Colon (tissue), 2 donors: ENCODE measurements at regions not wholly inside any gene's neighbourhood (a gene's known extent, or its start where the extent isn't known, plus 50 kb on each side); places are given as distances from the start of the nearest gene placed in this dataset.

Experiments
- FAIRE-seq: peaks from 2 replicates; lab custom pipeline; 2012; peaks lifted over from hg19 to GRCh38; lab: Jason Lieb, UNC
- donor health status: control.
- donor health status: control.

- FAIRE-seq = no peak
Observed at GRCh38 chrX:11952176-11952720, 186.0 kb upstream of the FRMPD4 start.

GRCh38 chrX:11953615-11954014, 184.7 kb upstream of the FRMPD4 start:
- FAIRE-seq = no peak

GRCh38 chrX:11954176-11954575, 184.1 kb upstream of the FRMPD4 start:
- FAIRE-seq = no peak

- FAIRE-seq = no peak
Observed at GRCh38 chrX:11960031-11960430, 178.2 kb upstream of the FRMPD4 start.

- FAIRE-seq = no peak
Observed at GRCh38 chrX:11965436-11965835, 172.8 kb upstream of the FRMPD4 start.

GRCh38 chrX:11967986-11968869, 170.0 kb upstream of the FRMPD4 start:
- FAIRE-seq = no peak

GRCh38 chrX:11968991-11969390, 169.3 kb upstream of the FRMPD4 start:
- no peak for FAIRE-seq

GRCh38 chrX:11970578-11971359, 167.5 kb upstream of the FRMPD4 start:
- no peak for FAIRE-seq

GRCh38 chrX:11976663-11977062, 161.6 kb upstream of the FRMPD4 start:
- FAIRE-seq = no peak

- FAIRE-seq = no peak
Observed at GRCh38 chrX:11992271-11992670, 146.0 kb upstream of the FRMPD4 start.

GRCh38 chrX:11995146-11995545, 143.1 kb upstream of the FRMPD4 start:
- no peak for FAIRE-seq

GRCh38 chrX:11996810-11997209, 141.5 kb upstream of the FRMPD4 start:
- FAIRE-seq = no peak

GRCh38 chrX:11998944-11999343, 139.3 kb upstream of the FRMPD4 start:
- FAIRE-seq = no peak

GRCh38 chrX:12002876-12003275, 135.4 kb upstream of the FRMPD4 start:
- FAIRE-seq = no peak

GRCh38 chrX:12007881-12008280, 130.4 kb upstream of the FRMPD4 start:
- FAIRE-seq = no peak

- no peak for FAIRE-seq
Observed at GRCh38 chrX:12010436-12010835, 127.8 kb upstream of the FRMPD4 start.

- FAIRE-seq = no peak
Observed at GRCh38 chrX:12011075-12011474, 127.2 kb upstream of the FRMPD4 start.

GRCh38 chrX:12013211-12013618, 125.1 kb upstream of the FRMPD4 start:
- no peak for FAIRE-seq

GRCh38 chrX:12021698-12022097, 116.6 kb upstream of the FRMPD4 start:
- FAIRE-seq = no peak

- no peak for FAIRE-seq
Observed at GRCh38 chrX:12026481-12026880, 111.8 kb upstream of the FRMPD4 start.

- no peak for FAIRE-seq
Observed at GRCh38 chrX:12032082-12032481, 106.2 kb upstream of the FRMPD4 start.

- no peak for FAIRE-seq
Observed at GRCh38 chrX:12034741-12035140, 103.5 kb upstream of the FRMPD4 start.

- FAIRE-seq = no peak
Observed at GRCh38 chrX:12042615-12043014, 95.7 kb upstream of the FRMPD4 start.
